HepG2 (cell line): ENCODE measurements at regions not wholly inside any gene's neighbourhood (a gene's known extent, or its start where the extent isn't known, plus 50 kb on each side); places are given as distances from the start of the nearest gene placed in this dataset.

Source experiments
- HNF4G ChIP-seq, 2 experiments: sonication (generic) in 1 of 2; formaldehyde crosslinking in 1 of 2; IDR thresholded peaks; 2 replicates each; pipeline versions ENCODE4 v1.4.0 to v1.6.1; 2011 to 2020; ENCODE audit warnings: borderline replicate concordance in 2 of 2, low read depth in 2 of 2, mild to moderate bottlenecking in 2 of 2, low read length in 1 of 2, missing genetic modification reagents in 1 of 2, moderate library complexity in 1 of 2
- HOMEZ ChIP-seq: IDR thresholded peaks from 2 replicates; pipeline ENCODE4 v1.6.1; 2016; ENCODE audit warnings: low read depth
- KDM5A ChIP-seq: fragments of 200-600 bp; sonication (generic); IDR thresholded peaks from 2 replicates; pipeline ENCODE4 v1.7.0; 2018; ENCODE audit warnings: antibody characterized with exemption, mild to moderate bottlenecking, low read length, borderline replicate concordance
- MATR3 ChIP-seq: sonication (generic); formaldehyde crosslinking; IDR thresholded peaks from 2 replicates; pipeline ENCODE4 v1.4.0; 2020; ENCODE audit warnings: missing genetic modification reagents
- MBNL3 ChIP-seq: fragments of 250-450 bp; sonication (Bioruptor Pico); conservative IDR thresholded peaks from 2 replicates; pipeline ENCODE4 v1.8.0; 2022; ENCODE audit warnings: mild to moderate bottlenecking, inconsistent platforms
- MYPOP ChIP-seq: sonication (generic); formaldehyde crosslinking; IDR thresholded peaks from 2 replicates; pipeline ENCODE4 v1.8.1; 2023; ENCODE audit warnings: mild to moderate bottlenecking, moderate library complexity, missing genetic modification reagents
- NCOA2 ChIP-seq: sonication (generic); formaldehyde crosslinking; IDR thresholded peaks from 2 replicates; pipeline ENCODE4 v1.8.0; 2022; ENCODE audit warnings: inconsistent platforms
- NR2F1 ChIP-seq, 2 experiments: fragments of 450-650 bp in 1 of 2; formaldehyde crosslinking in 1 of 2; IDR thresholded peaks; 2 replicates each; pipeline versions ENCODE4 v1.5.0 to v1.6.1; 2016 to 2020; ENCODE audit warnings: mild to moderate bottlenecking in 1 of 2, missing compliant biosample characterization in 1 of 2, missing genetic modification reagents in 1 of 2, moderate library complexity in 1 of 2
- PCBP2 ChIP-seq: fragments of 200-400 bp; formaldehyde crosslinking; optimal IDR thresholded peaks from 2 replicates; pipeline ENCODE3; 2018; ENCODE audit warnings: low read length, low read depth; ENCODE audit not compliant: poor library complexity, severe bottlenecking
- POLR2A ChIP-seq, 2 experiments: IDR thresholded peaks; 2 replicates each; pipeline ENCODE4 v1.6.1; 2011; ENCODE audit warnings: low read depth in 2 of 2, low read length in 2 of 2, mild to moderate bottlenecking in 1 of 2, moderate library complexity in 1 of 2; ENCODE audit not compliant: insufficient read depth in 1 of 2
- RAD51 ChIP-seq: fragments of 450-650 bp; IDR thresholded peaks from 2 replicates; pipeline ENCODE4 v1.6.1; 2016; ENCODE audit warnings: borderline replicate concordance
- RFX3 ChIP-seq: IDR thresholded peaks from 2 replicates; pipeline ENCODE4 v1.6.1; 2016; ENCODE audit warnings: missing biosample characterization, missing genetic modification reagents
- SETDB1 ChIP-seq: sonication (generic); formaldehyde crosslinking; IDR thresholded peaks from 2 replicates; pipeline ENCODE4 v1.5.1; 2020; ENCODE audit warnings: missing genetic modification reagents, mild to moderate bottlenecking, borderline replicate concordance
- ZHX2 ChIP-seq, 2 experiments: sonication (generic) in 1 of 2; formaldehyde crosslinking in 1 of 2; IDR thresholded peaks; 2 replicates each; pipeline versions ENCODE4 v1.6.1 to v1.9.0; 2014 to 2022; ENCODE audit warnings: antibody characterized with exemption in 1 of 2, borderline replicate concordance in 1 of 2, inconsistent platforms in 1 of 2, low read depth in 1 of 2, missing genetic modification reagents in 1 of 2
- ZNF451 ChIP-seq: sonication (generic); formaldehyde crosslinking; IDR thresholded peaks from 2 replicates; pipeline ENCODE4 v1.5.0; 2020; ENCODE audit warnings: mild to moderate bottlenecking, missing genetic modification reagents
- ZNF550 ChIP-seq: sonication (generic); formaldehyde crosslinking; IDR thresholded peaks from 2 replicates; pipeline ENCODE4 v1.4.0; 2020; ENCODE audit warnings: mild to moderate bottlenecking, missing genetic modification reagents, borderline replicate concordance
- ZNF629 ChIP-seq: sonication (generic); formaldehyde crosslinking; conservative IDR thresholded peaks from 2 replicates; pipeline ENCODE4 v1.5.0; 2020; ENCODE audit warnings: missing genetic modification reagents
- TF ChIP-seq, protein P1 (sequence below): sonication (generic); formaldehyde crosslinking; IDR thresholded peaks from 2 replicates; pipeline ENCODE4 v1.9.0; 2021; ENCODE audit warnings: missing genetic modification reagents, borderline replicate concordance

DNA sequence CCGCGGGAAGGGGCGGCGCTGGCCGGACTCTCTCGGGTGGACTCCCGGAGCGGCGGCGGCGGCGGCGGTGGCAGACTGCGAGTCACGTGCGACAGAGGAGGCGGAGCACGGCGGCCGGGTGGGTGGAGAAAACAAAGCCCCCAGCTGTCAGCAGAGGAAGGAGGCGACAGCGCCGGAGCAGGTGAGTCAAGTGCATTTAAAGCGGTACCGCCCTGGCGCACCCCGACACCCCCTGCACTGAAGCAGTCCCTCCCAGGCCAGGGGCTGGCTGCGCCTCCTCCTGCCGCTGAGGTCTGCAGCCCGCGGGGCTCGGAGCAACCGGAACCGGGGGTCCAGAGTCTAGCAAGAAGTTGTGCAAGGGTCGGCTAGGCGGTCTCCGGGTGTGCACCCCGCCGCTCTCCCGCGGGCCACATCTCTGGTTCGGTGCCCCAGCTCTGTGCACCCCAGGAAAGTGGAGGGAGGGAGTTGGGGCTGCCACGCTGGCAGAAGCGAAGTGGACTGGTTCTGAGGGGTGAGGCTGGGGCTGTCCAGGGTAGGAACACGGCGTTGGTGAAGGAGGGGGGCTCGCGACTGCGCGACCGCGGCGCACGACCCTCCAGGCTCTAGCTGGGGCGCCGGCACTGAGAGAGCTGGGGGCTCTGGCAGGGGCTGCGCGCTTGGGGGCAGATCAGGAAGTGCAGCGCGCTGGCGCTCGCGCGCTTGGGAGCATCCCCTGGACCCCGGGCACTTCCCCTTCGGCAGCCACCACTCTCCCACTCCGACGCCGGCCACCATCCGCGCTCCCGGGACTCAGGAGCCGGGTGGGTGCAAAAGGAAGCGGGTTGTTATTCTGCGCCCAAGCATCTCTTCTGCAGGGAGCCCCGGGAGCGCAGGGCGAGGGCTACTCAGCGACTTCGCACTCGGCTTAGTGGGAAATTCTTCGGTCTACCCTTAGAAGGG, 64.0 kb upstream of the MAPRE2 start (continued):
- TF ChIP-seq ZHX2 (IDR thresholded peaks at IDR 0.05; ENCODE audit: low read depth) (no peak), ZHX2 (CRISPR knock-in tag; IDR thresholded peaks at IDR 0.05; ENCODE audit: borderline replicate concordance) (0 out of 2 replicates have a peak, but pooled peaks have one; percentile 19), PCBP2 (no peak), MATR3 (CRISPR knock-in tag) (no peak), POLR2A (IDR thresholded peaks at IDR 0.05; ENCODE audit: insufficient read depth in 1 of 2, low read depth in 2 of 2, low read length in 2 of 2) (no peak; a peak in 2 of 4 replicates), SETDB1 (0 out of 2 replicates have a peak, but pooled peaks have one; percentile 20), HOMEZ (CRISPR knock-in tag) (no peak; the same call in 1 of the 2 replicates), MYPOP (CRISPR knock-in tag) (peak; percentile 93; the same call in 1 of the 2 replicates), ZNF629 (no peak), RAD51 (no peak), KDM5A (no peak), NCOA2 (CRISPR knock-in tag) (no peak), ZNF550 (CRISPR knock-in tag) (no peak; the same call in 1 of the 2 replicates), MBNL3 (CRISPR knock-in tag) (no peak), NR2F1 (CRISPR knock-in tag; IDR thresholded peaks at IDR 0.05) (0 out of 4 replicates have a peak, but pooled peaks of 1 of the 2 experiments have one; percentile 12), RFX3 (no peak), ZNF451 (CRISPR knock-in tag) (no peak), HNF4G (IDR thresholded peaks at IDR 0.05; ENCODE audit: borderline replicate concordance, low read depth, low read length) (no peak), HNF4G (CRISPR knock-in tag; IDR thresholded peaks at IDR 0.05; ENCODE audit: borderline replicate concordance, low read depth) (no peak)
- TF ChIP-seq, protein P1, sequence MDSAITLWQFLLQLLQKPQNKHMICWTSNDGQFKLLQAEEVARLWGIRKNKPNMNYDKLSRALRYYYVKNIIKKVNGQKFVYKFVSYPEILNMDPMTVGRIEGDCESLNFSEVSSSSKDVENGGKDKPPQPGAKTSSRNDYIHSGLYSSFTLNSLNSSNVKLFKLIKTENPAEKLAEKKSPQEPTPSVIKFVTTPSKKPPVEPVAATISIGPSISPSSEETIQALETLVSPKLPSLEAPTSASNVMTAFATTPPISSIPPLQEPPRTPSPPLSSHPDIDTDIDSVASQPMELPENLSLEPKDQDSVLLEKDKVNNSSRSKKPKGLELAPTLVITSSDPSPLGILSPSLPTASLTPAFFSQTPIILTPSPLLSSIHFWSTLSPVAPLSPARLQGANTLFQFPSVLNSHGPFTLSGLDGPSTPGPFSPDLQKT (CRISPR knock-in tag), result no peak
